Activated naive CD4-positive, alpha-beta T cell treated with anti-CD3 and anti-CD28 coated beads, Interleukin-2, amount 10 ng/mL, durations not matched to agents 7 days and 5 days (primary cell): ENCODE measurements at regions not wholly inside any gene's neighbourhood (a gene's known extent, or its start where the extent isn't known, plus 50 kb on each side); places are given as distances from the start of the nearest gene placed in this dataset.

ENCODE experiments used
- CTCF ChIA-PET: fragments of 350-600 bp; sonication (Branson Sonifier 250); formaldehyde crosslinking; loops from one replicate; lab custom pipeline; 2021; ENCODE audit warnings: antibody characterized with exemption; lab: Charles Lee
- DNase-seq: peaks from one replicate; pipeline ENCODE4 v3.0.0-alpha.2; 2020
- H3K27ac Mint-ChIP-seq: one replicate; pipeline ENCODE4 v1.8.0; 2021; ENCODE audit warnings: mild to moderate bottlenecking, moderate library complexity, mixed read lengths
- H3K27me3 Mint-ChIP-seq: one replicate; pipeline ENCODE4 v1.8.0; 2021; ENCODE audit warnings: mild to moderate bottlenecking, mixed read lengths
- H3K36me3 Mint-ChIP-seq: one replicate; pipeline ENCODE4 v1.8.0; 2021; ENCODE audit warnings: mixed read lengths
- H3K4me1 Mint-ChIP-seq: one replicate; pipeline ENCODE4 v1.8.0; 2021; ENCODE audit warnings: mixed read lengths
- H3K4me3 Mint-ChIP-seq: one replicate; pipeline ENCODE4 v1.8.0; 2021; ENCODE audit warnings: mild to moderate bottlenecking, moderate library complexity, mixed read lengths
- H3K9me3 Mint-ChIP-seq: one replicate; pipeline ENCODE4 v1.8.0; 2021; ENCODE audit warnings: mixed read lengths

- H3K36me3 Mint-ChIP-seq: no peaks in the 10 kb centered on the region
- H3K9me3 Mint-ChIP-seq: no peaks in the 10 kb centered on the region
- H3K27ac Mint-ChIP-seq: peak overlapping the region; percentile 34
- H3K4me1 Mint-ChIP-seq: no peaks in the 10 kb centered on the region
- CTCF ChIA-PET: interaction anchor here (1.1 kb wide), 1 partner anchor 110 kb away, joined by 3 read pairs; no protein-coding TSS in a partner anchor
- DNase-seq: no peak
- peaks cover 12% of the 10 kb centered on the region for H3K27me3 Mint-ChIP-seq
- H3K4me3 Mint-ChIP-seq: no peak overlapping the region
These were observed 99.5 kb downstream of the TTC32 start for GRCh38 chr2:19802086-19802841.

GRCh38 chr2:19801367-19802080 is 100.3 kb downstream of the TTC32 start:
- CTCF ChIA-PET: interaction anchor here (1.1 kb wide), 1 partner anchor 110 kb away, joined by 3 read pairs; no protein-coding TSS in a partner anchor
- no peak for DNase-seq
- Mint-ChIP-seq H3K9me3 (no peaks in the 10 kb centered on the region), H3K27me3 (peaks cover 8% of the 10 kb centered on the region), H3K4me1 (no peaks in the 10 kb centered on the region), H3K4me3 (no peak overlapping the region), H3K36me3 (no peaks in the 10 kb centered on the region), H3K27ac (no peak overlapping the region)

DNA sequence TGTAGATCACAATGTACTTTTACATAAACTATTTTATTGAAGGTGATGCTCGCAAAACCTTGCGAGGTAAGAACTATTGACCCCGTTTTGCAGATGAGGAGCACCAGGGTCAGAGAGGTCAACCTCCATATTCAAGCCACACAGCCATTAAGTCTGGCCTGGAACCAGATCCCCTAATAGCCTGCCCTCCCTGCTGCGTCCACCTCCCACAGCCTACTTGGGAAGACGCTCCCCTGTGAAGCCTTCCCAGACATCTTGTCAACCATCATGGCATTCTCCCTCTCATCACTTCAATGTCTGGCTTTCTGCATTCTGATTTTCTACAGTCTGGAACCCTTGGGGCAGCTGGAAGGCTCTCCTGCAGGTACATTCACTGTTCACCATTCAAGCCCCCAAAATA is 101.0 kb downstream of the TTC32 start:
- no peak overlapping the region for H3K4me3 Mint-ChIP-seq
- CTCF ChIA-PET: interaction anchor here (1.1 kb wide), 1 partner anchor 111 kb away, joined by 3 read pairs; no protein-coding TSS in a partner anchor
- H3K27ac Mint-ChIP-seq: no peak overlapping the region
- H3K36me3 Mint-ChIP-seq: no peaks in the 10 kb centered on the region
- peaks cover 8% of the 10 kb centered on the region for H3K27me3 Mint-ChIP-seq
- no peaks in the 10 kb centered on the region for H3K4me1 Mint-ChIP-seq
- H3K9me3 Mint-ChIP-seq: no peaks in the 10 kb centered on the region
- no peak for DNase-seq

DNA sequence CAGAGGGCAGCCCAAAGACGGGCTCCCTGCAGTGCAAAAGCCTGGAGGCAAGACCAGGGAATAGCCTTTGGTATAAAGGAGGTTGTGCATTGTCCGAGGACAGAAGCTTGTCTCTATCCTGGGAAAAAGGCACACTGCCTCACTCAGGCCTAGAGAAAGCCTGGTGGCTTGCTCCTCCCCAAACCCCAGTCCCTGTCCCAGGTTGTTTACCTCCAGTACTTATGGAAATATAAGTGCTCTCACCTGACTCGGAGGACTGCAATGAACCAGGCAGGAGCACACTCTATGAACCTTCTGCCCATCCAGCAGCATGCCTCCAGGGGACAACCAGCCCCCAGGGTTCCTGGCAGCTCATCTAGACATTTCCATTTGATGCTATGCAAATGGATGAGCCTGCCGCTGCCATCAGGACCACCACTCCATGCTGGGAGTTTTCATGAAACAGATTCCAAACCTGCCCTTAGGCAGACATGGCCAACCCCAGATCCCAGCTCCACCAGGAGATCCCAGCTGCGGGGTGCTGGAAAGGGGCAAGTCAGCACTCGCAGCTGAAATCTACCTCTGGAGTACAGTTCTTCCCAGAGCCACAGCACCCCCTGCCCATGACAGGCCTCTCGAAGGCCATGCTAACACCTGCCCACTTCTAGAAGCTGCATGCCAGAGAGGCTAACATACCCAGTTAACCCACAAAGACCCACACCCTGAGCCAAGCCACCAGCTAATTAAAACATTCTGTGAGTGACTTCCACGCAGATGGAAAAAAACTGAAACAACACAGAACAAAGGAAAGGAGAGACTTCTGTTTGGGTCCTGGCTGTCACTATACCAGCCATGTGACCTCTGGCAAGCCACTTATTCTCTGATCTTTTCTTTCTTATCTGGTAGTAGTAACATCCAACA is 101.7 kb downstream of the TTC32 start:
- Mint-ChIP-seq H3K27ac (no peak overlapping the region), H3K4me3 (no peak overlapping the region), H3K27me3 (peaks cover 8% of the 10 kb centered on the region), H3K9me3 (no peaks in the 10 kb centered on the region), H3K36me3 (no peaks in the 10 kb centered on the region), H3K4me1 (no peaks in the 10 kb centered on the region)
- no peak for DNase-seq
- CTCF ChIA-PET: no interaction called here

GRCh38 chr2:19797871-19798270 is 103.9 kb downstream of the TTC32 start:
- H3K36me3 Mint-ChIP-seq: no peaks in the 10 kb centered on the region
- H3K9me3 Mint-ChIP-seq: no peaks in the 10 kb centered on the region
- no peak for DNase-seq
- peaks cover 8% of the 10 kb centered on the region for H3K27me3 Mint-ChIP-seq
- H3K4me3 Mint-ChIP-seq: no peak overlapping the region
- no peaks in the 10 kb centered on the region for H3K4me1 Mint-ChIP-seq
- H3K27ac Mint-ChIP-seq: no peak overlapping the region
- CTCF ChIA-PET: no interaction called here

GRCh38 chr2:19797243-19797810 is 104.5 kb downstream of the TTC32 start:
- CTCF ChIA-PET: no interaction called here
- peaks cover 8% of the 10 kb centered on the region for H3K27me3 Mint-ChIP-seq
- H3K36me3 Mint-ChIP-seq: no peaks in the 10 kb centered on the region
- H3K27ac Mint-ChIP-seq: no peak overlapping the region
- H3K9me3 Mint-ChIP-seq: no peaks in the 10 kb centered on the region
- H3K4me1 Mint-ChIP-seq: no peaks in the 10 kb centered on the region
- no peak for DNase-seq
- H3K4me3 Mint-ChIP-seq: no peak overlapping the region

DNA sequence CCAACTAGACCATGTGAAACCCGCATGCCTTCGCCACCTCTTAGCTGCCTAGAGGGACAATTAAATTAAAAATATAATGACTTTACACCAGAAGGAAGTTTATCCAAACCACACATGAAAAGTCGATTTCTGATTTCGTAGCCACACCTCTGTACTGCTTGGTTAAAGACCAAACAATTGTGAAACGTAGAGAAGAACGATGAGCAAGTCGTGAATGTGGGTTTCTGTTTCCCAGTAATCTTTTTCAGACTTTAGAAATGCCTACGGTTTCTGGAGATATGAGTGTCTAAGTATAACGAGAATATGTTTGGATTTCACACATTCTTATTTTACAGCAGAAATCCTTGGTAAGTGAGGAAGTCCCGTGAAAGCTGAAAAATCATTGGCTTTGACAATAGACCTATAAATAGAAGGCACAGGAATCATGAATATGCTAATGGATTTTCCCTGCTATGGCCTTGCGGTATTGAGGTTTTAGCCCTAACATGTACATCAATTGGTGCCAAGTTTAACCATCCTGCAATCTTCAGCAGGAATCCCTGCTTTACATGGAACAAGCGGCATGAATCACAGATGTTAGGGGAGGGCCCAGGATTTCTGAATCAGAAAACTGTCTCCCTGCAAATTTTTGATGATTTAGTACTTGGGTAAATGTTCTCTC is 105.6 kb downstream of the TTC32 start:
- peaks cover 8% of the 10 kb centered on the region for H3K27me3 Mint-ChIP-seq
- H3K27ac Mint-ChIP-seq: no peak overlapping the region
- no peaks in the 10 kb centered on the region for H3K4me1 Mint-ChIP-seq
- no peak overlapping the region for H3K4me3 Mint-ChIP-seq
- H3K9me3 Mint-ChIP-seq: no peaks in the 10 kb centered on the region
- H3K36me3 Mint-ChIP-seq: no peaks in the 10 kb centered on the region
- DNase-seq: no peak
- CTCF ChIA-PET: no interaction called here

DNA sequence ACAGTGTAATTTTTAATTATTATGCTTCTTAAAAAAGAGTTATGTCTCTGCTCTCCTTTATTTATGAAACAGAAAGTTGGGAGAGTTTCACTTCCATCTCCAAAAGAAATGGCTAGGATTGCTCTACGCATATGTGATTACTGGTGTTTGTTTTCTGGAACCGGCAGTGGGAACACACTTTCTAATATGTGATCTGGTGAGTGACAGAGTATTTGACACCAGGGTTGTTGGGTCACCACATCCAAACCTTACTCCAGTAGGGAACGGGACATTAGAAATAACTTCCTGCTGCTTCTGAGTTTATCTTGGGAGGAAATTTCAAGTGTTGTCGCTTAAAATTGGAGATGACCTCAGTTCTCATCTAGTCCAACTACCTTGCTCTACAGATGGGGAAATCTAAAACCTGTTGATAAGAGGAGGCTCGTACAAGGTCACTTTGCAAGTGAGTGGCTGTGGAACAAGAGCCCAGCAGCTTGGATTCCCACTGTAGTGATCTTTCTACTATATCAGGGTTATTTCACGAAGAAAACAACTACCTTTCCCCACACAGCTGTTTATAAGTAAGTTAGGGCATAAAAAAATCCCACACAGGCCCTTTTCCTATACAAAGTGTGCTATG is 108.5 kb downstream of the TTC32 start:
- Mint-ChIP-seq H3K27me3 (peaks cover 3% of the 10 kb centered on the region), H3K36me3 (no peaks in the 10 kb centered on the region), H3K4me3 (no peak overlapping the region), H3K4me1 (no peaks in the 10 kb centered on the region), H3K27ac (no peak overlapping the region), H3K9me3 (no peaks in the 10 kb centered on the region)
- CTCF ChIA-PET: no interaction called here
- DNase-seq: no peak

- H3K27ac Mint-ChIP-seq: no peak overlapping the region
- H3K4me3 Mint-ChIP-seq: no peak overlapping the region
- H3K4me1 Mint-ChIP-seq: no peaks in the 10 kb centered on the region
- no peaks in the 10 kb centered on the region for H3K27me3 Mint-ChIP-seq
- H3K36me3 Mint-ChIP-seq: no peaks in the 10 kb centered on the region
- no peak for DNase-seq
- CTCF ChIA-PET: interaction anchor here (1.0 kb wide), 1 partner anchor 15 kb away, joined by 3 read pairs; no protein-coding TSS in a partner anchor
- H3K9me3 Mint-ChIP-seq: no peaks in the 10 kb centered on the region
These were observed 111.5 kb downstream of the TTC32 start for GRCh38 chr2:19790291-19790690.

GRCh38 chr2:19787134-19787533 is 114.6 kb downstream of the TTC32 start:
- CTCF ChIA-PET: no interaction called here
- H3K27ac Mint-ChIP-seq: no peak overlapping the region
- no peaks in the 10 kb centered on the region for H3K36me3 Mint-ChIP-seq
- H3K4me3 Mint-ChIP-seq: no peak overlapping the region
- no peak for DNase-seq
- no peaks in the 10 kb centered on the region for H3K27me3 Mint-ChIP-seq
- H3K9me3 Mint-ChIP-seq: no peaks in the 10 kb centered on the region
- H3K4me1 Mint-ChIP-seq: no peaks in the 10 kb centered on the region

GRCh38 chr2:19786408-19787058 is 115.2 kb downstream of the TTC32 start:
- Mint-ChIP-seq H3K9me3 (no peaks in the 10 kb centered on the region), H3K4me3 (no peak overlapping the region), H3K27me3 (no peaks in the 10 kb centered on the region), H3K36me3 (no peaks in the 10 kb centered on the region), H3K4me1 (no peaks in the 10 kb centered on the region), H3K27ac (no peak overlapping the region)
- DNase-seq: no peak
- CTCF ChIA-PET: no interaction called here

GRCh38 chr2:19785867-19786266 is 115.9 kb downstream of the TTC32 start:
- no peak overlapping the region for H3K27ac Mint-ChIP-seq
- no peaks in the 10 kb centered on the region for H3K9me3 Mint-ChIP-seq
- H3K36me3 Mint-ChIP-seq: no peaks in the 10 kb centered on the region
- H3K4me3 Mint-ChIP-seq: no peak overlapping the region
- DNase-seq: no peak
- H3K27me3 Mint-ChIP-seq: no peaks in the 10 kb centered on the region
- CTCF ChIA-PET: no interaction called here
- no peaks in the 10 kb centered on the region for H3K4me1 Mint-ChIP-seq

DNA sequence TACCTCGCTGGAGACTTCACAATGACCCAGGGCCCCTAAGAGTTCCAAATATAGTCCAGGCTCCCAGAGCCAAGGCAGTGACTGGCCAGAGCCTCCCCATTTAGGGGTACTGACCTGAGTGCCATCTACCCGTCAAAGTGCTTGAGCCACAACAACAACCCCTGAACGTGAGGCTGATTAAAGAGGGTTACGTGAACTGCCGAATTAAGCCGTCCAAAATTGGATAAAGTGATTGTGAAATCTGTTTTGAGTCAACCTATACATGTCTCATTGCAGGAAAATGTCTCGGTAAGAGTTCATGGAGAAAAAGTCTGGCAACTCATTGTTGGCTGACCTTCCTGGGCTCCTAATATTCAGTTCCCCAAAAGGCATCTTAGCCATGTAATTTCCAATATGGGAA is 116.3 kb downstream of the TTC32 start:
- Mint-ChIP-seq H3K36me3 (no peaks in the 10 kb centered on the region), H3K27me3 (no peaks in the 10 kb centered on the region), H3K4me3 (no peak overlapping the region), H3K4me1 (no peaks in the 10 kb centered on the region), H3K9me3 (no peaks in the 10 kb centered on the region), H3K27ac (no peak overlapping the region)
- no peak for DNase-seq
- CTCF ChIA-PET: no interaction called here
